B cell (primary cell): ENCODE measurements at regions not wholly inside any gene's neighbourhood (a gene's known extent, or its start where the extent isn't known, plus 50 kb on each side); places are given as distances from the start of the nearest gene placed in this dataset.

ENCODE experiments used
- CTCF ChIP-seq: fragments of 200-600 bp; IDR thresholded peaks from one replicate; pipeline ENCODE4 v1.8.0; 2022; ENCODE audit warnings: antibody characterized with exemption, mild to moderate bottlenecking
- EZH2 ChIP-seq: IDR thresholded peaks from 2 replicates; pipeline ENCODE4 v1.6.1; 2012; ENCODE audit warnings: borderline replicate concordance, low read depth, mild to moderate bottlenecking, moderate library complexity, low read length; ENCODE audit not compliant: insufficient read depth, poor library complexity, severe bottlenecking

DNA sequence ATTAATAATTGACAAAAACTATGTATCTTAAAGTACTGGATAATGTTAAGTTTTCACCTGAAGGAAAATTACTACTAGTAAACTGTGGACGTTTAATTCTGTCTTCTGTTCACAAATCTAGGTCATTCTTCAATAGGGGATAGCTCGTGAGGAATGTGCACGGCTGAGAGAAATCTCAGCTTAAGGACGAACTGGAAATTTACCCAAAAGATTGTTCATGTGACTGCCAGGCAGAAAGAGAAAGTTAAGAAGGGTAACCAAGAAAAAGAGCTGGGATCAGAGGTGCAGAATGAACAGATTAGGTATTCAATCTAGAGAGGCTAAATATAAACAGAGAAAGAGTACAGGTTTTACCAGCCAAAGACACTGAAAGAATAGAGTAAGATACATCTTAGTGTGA, 245.3 kb downstream of the CASP12 start:
- TF ChIP-seq CTCF = no peak
- TF ChIP-seq EZH2 = no peak
